ENCODE measurements at regions not wholly inside any gene's neighbourhood (a gene's known extent, or its start where the extent isn't known, plus 50 kb on each side); places are given as distances from the start of the nearest gene placed in this dataset.

DNA sequence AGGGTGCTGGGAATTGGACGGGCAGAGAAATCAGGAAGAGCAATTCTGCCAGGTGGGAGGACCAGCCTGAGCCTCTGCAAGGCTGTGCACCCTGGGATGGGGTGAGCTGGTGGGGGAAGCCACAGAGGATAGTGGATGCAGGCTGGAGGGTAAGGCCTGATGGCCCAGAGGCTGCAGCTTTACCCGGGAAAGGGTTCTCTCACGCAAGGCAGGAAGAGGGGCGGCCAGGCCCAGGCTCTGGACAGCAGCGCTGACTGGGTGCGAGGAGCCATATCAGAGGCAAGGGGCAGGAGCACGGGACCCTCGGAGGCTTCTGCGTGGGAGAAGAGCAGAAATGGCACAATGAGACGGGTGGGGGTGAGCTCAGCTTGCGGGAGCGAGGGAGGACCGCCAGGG is 104.6 kb downstream of the SOX1 start:
- no peak for TF ChIP-seq POLR2A (IDR thresholded peaks at IDR 0.05)
- no peak for TF ChIP-seq POLR2AphosphoS5 (IDR thresholded peaks at IDR 0.05)
